Keratinocyte (primary cell): ENCODE measurements at regions not wholly inside any gene's neighbourhood (a gene's known extent, or its start where the extent isn't known, plus 50 kb on each side); places are given as distances from the start of the nearest gene placed in this dataset.

Experiments used
- EZH2 ChIP-seq: IDR thresholded peaks from one replicate; pipeline ENCODE4 v1.6.1; 2012; ENCODE audit warnings: inconsistent platforms, mild to moderate bottlenecking, low read length, moderate library complexity
- TF ChIP-seq, protein P1 (sequence below), 3 experiments: IDR thresholded peaks in 1 of 3; conservative IDR thresholded peaks in 1 of 3; optimal IDR thresholded peaks in 1 of 3; 2 replicates in 2 of 3; 3 replicates in 1 of 3; pipeline versions ENCODE3 to v1.5.1; 2011; ENCODE audit warnings: low read length in 3 of 3, mild to moderate bottlenecking in 3 of 3, moderate library complexity in 2 of 3, control low read depth in 1 of 3, inconsistent platforms in 1 of 3; ENCODE audit not compliant: insufficient read depth in 2 of 3; ENCODE audit errors: extremely low read depth in 1 of 3

- TF ChIP-seq, protein P1, sequence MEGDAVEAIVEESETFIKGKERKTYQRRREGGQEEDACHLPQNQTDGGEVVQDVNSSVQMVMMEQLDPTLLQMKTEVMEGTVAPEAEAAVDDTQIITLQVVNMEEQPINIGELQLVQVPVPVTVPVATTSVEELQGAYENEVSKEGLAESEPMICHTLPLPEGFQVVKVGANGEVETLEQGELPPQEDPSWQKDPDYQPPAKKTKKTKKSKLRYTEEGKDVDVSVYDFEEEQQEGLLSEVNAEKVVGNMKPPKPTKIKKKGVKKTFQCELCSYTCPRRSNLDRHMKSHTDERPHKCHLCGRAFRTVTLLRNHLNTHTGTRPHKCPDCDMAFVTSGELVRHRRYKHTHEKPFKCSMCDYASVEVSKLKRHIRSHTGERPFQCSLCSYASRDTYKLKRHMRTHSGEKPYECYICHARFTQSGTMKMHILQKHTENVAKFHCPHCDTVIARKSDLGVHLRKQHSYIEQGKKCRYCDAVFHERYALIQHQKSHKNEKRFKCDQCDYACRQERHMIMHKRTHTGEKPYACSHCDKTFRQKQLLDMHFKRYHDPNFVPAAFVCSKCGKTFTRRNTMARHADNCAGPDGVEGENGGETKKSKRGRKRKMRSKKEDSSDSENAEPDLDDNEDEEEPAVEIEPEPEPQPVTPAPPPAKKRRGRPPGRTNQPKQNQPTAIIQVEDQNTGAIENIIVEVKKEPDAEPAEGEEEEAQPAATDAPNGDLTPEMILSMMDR (optimal IDR thresholded peaks at IDR 0.05 in 1 of 3, IDR thresholded peaks at IDR 0.05 in 1 of 3, conservative IDR thresholded peaks at IDR 0.05 in 1 of 3; ENCODE audit: extremely low read depth in 1 of 3, insufficient read depth in 2 of 3, low read length in 3 of 3) = no peak
- TF ChIP-seq EZH2 = no peak
Measured at GRCh38 chr3:163753033-163753432, 1325.3 kb downstream of the SI start.
